ENCODE measurements at regions not wholly inside any gene's neighbourhood (a gene's known extent, or its start where the extent isn't known, plus 50 kb on each side); places are given as distances from the start of the nearest gene placed in this dataset.
"Not testable (repeated sequence)": the region's sequence is repeated elsewhere in the genome, so short reads cannot be mapped to it uniquely, and the experiment has no call there.

GRCh38 chr3:82581350-82581749 lies 819.9 kb upstream of the GBE1 start:
- intact Hi-C loops (cut with DNase I) = no loop called here
- DNase-seq (ENCODE audit: missing footprints) (no peak), ATAC-seq (no peak)

DNA sequence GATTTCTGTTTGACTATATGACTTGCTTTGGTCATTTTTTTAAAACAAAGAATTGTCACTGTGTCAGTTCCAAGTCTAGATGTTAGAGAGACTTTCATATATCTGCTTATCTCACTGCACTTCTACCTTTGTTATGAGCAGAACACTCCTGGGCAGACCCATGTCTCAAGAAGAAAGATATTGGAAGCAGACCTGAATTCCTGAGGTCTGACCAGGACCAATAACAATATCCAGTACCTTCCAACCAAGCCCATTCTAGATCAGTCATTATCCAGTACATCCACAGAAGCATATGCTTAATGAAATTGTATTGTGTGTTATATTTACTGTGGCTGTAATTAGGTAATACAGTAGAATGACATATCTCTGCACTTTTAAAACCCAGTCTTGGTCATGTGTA lies 811.3 kb upstream of the GBE1 start:
- DNase-seq (ENCODE audit: missing footprints) (no peak), ATAC-seq (no peak)
- intact Hi-C loops (cut with DNase I) = no loop called here

DNA sequence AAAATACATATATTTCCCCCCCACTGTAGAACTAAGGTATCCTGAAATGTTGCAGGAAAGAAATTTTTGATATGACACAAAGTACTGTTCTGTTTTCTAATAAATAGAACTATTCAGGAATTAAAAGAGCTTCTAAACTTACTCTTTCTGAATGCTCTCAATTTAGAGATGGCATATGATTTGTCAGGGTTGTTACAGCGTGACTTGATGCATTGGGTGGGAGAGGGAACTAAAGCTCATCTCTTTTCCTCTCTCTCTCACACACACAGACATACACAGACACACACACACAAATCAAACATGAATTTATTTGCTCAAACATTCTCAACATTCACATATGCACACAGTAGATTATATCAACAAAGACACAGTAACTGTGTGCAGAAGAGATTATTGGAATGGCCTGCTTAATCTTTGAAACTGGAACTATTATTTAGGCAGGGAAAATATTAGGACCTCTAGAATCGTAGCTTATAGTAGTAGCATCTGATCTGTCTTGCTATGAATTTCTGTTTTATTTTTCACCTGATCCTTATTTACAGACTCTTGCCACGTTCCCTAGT lies 807.4 kb upstream of the GBE1 start:
- ATAC-seq = no peak
- intact Hi-C loops (cut with DNase I) = no loop called here
- no peak for DNase-seq (ENCODE audit: missing footprints)

DNA sequence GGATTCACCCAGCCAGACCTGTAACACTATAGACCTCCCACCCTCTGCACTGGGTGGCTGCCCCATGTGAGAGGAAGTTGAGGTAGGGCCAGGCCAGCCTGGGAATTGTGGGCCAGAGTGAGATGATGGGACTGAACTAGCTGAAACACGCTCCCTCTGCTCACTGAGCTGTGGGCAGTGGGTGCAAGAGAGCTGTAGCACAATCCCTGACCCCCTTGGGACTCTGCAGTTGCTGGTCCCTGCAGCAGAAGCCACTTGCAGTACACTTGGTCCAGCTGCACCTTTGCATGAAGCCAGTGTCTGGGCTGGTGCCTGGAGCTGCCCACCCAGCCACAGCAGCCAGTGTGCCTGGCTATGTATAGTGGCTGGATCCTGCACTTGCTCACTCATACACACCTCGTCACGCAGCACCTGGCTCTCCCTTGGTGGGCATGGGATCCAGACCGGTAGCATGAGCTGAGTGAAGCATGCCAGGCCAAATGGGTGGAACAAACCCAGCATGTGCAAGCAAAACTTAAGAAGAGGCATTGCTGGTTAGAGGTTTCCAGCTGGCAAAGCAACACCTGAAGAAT lies 805.7 kb upstream of the GBE1 start:
- ATAC-seq (no peak), DNase-seq (ENCODE audit: missing footprints) (peak; percentile 46)
- intact Hi-C loops (cut with DNase I) = no loop called here

- no peak for DNase-seq (ENCODE audit: missing footprints)
- intact Hi-C loops (cut with DNase I) = no loop called here
- no peak for ATAC-seq
Measured at GRCh38 chr3:82562896-82563295, 801.5 kb upstream of the GBE1 start.

GRCh38 chr3:82561784-82562183 lies 800.3 kb upstream of the GBE1 start:
- no peak for ATAC-seq
- no peak for DNase-seq (ENCODE audit: missing footprints)
- intact Hi-C loops (cut with DNase I) = no loop called here

- ATAC-seq (no peak), DNase-seq (ENCODE audit: missing footprints) (no peak)
- intact Hi-C loops (cut with DNase I) = no loop called here
Measured at GRCh38 chr3:82558081-82558480, 796.6 kb upstream of the GBE1 start.

GRCh38 chr3:82556113-82556512 lies 794.7 kb upstream of the GBE1 start:
- DNase-seq (ENCODE audit: missing footprints) (no peak), ATAC-seq (no peak)
- intact Hi-C loops (cut with DNase I) = no loop called here

GRCh38 chr3:82542556-82542955 lies 781.1 kb upstream of the GBE1 start:
- ATAC-seq; intact Hi-C loops (cut with DNase I); DNase-seq (ENCODE audit: missing footprints): not testable (repeated sequence)

DNA sequence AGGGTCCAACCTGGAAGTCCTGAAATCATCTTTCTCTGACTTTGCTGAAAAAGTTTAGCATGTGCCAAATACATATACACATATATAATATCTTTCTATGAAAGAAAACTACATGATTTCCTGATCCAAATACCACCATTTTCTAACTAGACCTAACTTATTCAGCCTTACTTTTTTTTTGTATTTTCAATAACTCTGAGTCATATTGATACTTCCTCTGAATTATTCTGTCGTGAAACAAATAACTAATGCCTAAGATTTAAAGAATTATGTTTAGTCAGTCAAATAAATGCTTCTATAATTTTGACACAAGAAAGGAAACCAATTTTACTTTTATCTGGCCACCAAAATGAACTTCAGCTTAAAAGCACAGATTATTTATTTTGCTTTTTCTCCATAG lies 760.2 kb upstream of the GBE1 start:
- ATAC-seq (no peak), DNase-seq (ENCODE audit: missing footprints) (no peak)
- intact Hi-C loops (cut with DNase I) = no loop called here

- intact Hi-C loops (cut with DNase I) = no loop called here
- no peak for ATAC-seq
- no peak for DNase-seq (ENCODE audit: missing footprints)
Measured at GRCh38 chr3:82520846-82521245, 759.4 kb upstream of the GBE1 start.

DNA sequence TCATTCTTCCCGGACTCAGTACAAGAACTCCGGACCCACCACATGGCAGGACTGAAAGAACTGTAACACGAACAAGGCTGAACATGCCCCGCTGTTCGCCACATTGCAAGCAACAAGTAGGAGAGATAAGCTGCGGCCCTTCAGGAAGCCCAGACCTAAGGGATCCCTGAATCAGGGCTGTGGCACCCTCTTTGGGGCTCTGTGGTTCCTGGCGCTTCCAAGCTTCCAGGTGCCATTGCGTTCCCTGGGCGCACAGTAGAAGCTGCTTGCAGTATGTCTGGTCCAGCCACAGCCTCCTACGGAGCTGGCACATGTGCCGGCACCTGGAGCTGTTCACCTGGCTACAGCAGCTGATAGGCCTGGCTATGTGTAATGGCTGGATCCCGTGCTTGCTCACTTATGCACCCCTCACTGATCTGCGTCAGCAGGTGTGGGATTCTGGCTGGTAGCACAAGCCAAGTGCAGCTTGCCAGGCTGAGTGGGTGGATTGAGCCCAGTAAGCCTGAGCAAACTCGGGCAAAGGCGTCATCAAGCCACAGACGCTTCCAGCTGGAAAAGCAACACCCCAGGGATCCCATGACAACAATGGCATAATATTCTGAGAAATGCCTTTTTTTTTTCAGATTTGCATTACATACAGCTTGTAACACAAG lies 748.6 kb upstream of the GBE1 start:
- ATAC-seq (no peak), DNase-seq (ENCODE audit: missing footprints) (no peak)
- intact Hi-C loops (cut with DNase I) = no loop called here

DNA sequence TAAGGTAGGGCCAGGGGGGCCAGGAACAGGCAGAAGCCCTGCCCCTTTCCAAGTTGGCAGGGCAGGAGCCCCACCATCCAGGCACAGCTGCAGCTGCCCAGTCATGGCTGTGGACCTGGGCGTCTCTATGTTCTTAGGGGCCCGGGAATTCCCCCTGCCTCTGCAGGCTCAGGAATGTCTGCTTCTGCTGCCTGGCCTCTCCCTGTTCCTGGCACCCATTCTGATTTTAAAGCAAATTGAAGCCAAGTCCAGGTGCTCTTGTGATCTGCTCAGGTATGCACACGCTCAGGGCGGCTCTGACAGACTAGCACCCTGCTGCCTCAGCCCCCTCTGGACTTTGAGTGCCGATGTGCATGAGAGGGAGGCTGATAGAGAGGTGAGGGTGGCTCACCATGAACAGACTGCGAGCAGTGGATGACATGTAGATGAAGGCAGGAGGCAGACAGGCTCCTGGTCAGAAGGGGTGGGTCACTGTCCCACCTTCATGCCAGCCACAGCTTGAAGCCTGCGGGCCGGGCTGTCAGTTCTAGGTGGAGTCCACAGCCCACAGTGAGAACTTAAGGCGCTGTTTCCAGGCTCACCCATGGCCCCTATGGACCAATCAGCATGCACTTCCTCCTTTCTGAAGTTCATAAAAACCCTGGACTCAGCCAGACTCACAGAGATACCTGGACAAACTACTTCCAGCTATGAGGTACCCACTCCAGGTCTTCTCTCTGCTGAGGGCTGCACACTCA lies 747.8 kb upstream of the GBE1 start:
- intact Hi-C loops (cut with DNase I) = no loop called here
- DNase-seq (ENCODE audit: missing footprints) (no peak), ATAC-seq (no peak)

DNA sequence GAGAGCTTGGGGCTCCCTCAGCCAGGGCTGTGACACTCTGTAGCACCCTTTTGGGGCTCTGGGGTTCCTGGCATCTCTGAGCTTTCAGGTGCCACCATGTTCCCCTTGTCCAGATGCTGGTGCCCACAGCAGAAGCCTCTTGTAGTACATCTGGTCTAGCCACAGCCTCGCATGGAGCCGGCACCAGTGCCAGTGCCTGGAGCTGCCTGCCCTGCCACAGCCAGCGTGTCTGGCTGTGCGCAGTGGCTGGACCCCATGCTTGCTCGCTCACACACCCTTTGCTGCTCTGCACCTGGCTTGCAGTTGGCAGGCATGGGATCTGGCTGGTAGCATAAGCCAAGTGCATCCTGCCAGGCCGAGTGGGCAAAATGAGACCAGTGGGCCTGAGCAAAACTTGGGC lies 744.8 kb upstream of the GBE1 start:
- ATAC-seq = no peak
- intact Hi-C loops (cut with DNase I) = no loop called here
- no peak for DNase-seq (ENCODE audit: missing footprints)

DNA sequence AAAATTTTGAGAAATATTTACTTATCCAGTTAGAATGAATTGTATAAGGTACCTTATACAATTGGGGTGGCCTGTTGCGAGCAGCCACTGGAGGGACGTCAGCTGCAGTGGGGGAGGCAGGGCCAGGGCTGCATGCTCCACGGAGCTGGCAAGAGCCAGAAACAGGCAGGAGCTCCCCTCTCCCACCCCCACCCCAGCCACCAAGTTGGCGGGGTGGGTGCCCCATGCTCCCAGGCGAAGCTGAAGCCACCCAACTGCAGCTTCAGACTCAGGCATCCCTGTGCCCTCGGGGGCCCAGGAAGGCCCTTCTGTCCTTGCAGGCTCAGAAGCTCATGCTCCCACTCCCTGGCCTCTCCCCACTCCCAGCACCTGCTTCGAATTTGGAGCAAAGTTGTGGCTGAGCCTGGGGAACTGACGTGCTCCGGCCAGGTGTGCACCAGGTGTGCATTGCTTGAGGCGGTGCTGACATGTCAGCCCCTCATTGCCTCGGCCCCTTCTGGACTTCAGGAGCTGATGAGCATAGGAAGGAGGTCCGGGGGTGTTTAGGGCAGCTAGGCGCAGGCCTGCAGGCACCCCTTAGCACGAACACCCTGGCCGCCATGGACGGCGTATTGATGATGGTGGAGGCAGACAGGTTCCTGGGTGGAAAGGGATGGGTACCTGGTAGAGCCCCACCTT lies 743.8 kb upstream of the GBE1 start:
- peak; percentile 26 for ATAC-seq
- intact Hi-C loops (cut with DNase I) = no loop called here
- DNase-seq (ENCODE audit: missing footprints) = no peak

GRCh38 chr3:82498186-82498585 lies 736.7 kb upstream of the GBE1 start:
- intact Hi-C loops (cut with DNase I) = no loop called here
- DNase-seq (ENCODE audit: missing footprints) (no peak), ATAC-seq (no peak)

- no peak for DNase-seq (ENCODE audit: missing footprints)
- no peak for ATAC-seq
- intact Hi-C loops (cut with DNase I) = no loop called here
Measured at GRCh38 chr3:82496890-82497560, 735.6 kb upstream of the GBE1 start.

- no peak for DNase-seq (ENCODE audit: missing footprints)
- intact Hi-C loops (cut with DNase I) = no loop called here
- no peak for ATAC-seq
Measured at GRCh38 chr3:82495655-82496054, 734.2 kb upstream of the GBE1 start.

DNA sequence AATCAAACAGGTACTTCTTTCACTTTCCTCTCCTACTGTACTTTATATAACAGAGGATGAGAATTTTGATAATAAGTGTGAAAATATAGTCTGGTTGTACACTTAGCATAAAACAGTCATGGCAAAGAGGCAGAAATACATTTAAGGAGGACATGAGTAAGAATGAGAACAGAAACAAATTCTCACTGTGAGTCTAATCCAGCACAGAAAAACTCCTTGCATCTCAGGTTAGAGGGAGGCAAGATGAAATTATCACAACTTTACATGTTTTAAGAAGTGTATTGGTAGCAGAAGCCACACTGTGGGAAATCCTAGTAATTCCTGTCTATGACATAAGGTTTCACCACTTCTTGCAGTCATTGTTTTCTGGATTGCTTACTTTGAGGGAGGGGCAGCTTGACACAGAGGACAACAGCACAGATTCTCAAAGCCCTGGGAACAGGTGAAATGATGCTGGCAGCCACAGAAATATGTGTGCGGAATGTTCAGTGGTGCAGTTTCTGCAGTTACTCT lies 733.6 kb upstream of the GBE1 start:
- no peak for ATAC-seq
- no peak for DNase-seq (ENCODE audit: missing footprints)
- intact Hi-C loops (cut with DNase I) = no loop called here

All from Right ventricle myocardium inferior (tissue), 1 donor.